ENCODE measurements at regions not wholly inside any gene's neighbourhood (a gene's known extent, or its start where the extent isn't known, plus 50 kb on each side); places are given as distances from the start of the nearest gene placed in this dataset.

DNA sequence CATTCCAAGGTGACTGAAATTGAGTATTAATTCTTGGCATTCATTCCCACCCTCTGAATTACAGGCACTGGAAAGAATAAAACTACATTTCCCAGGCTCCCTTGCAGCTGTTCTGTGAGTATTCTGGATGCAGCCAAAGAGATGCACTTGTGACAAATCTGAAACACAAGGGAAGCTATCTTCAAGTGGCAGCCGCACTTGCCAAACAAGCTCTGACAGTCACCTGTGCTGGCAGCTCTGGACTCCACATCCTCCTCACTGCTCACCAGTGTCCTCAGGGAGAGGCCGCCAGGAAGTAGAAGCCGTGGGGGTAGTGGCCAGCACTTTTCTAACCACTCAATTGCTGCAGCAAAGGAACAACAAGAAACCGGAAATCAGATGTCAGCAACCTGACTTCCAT is 275.0 kb downstream of the NR2F1-AS1 start:
- ATAC-seq, result no peak
- H3K27ac ChIP-seq, result no peak overlapping the region
- TF ChIP-seq EP300 (IDR thresholded peaks at IDR 0.05) (no peak), POLR2AphosphoS5 (IDR thresholded peaks at IDR 0.05) (no peak), CTCF (IDR thresholded peaks at IDR 0.05) (no peak), POLR2A (IDR thresholded peaks at IDR 0.05) (no peak)
- H3K4me1 ChIP-seq, result peaks cover 0 to 9% (median 0%) of the 10 kb centered on the region in 3 donors
- no peaks in the 10 kb centered on the region for H3K27me3 ChIP-seq
- 75 to 100% methylated on average over 1 to 3 of the region's 4 CpGs for WGBS, 2 donors (ENCODE audit: low coverage in 1 of 2)
- no peaks in the 10 kb centered on the region for H3K36me3 ChIP-seq
- H3K9me3 ChIP-seq, result no peaks in the 10 kb centered on the region
- H3K4me3 ChIP-seq, result no peak overlapping the region

DNA sequence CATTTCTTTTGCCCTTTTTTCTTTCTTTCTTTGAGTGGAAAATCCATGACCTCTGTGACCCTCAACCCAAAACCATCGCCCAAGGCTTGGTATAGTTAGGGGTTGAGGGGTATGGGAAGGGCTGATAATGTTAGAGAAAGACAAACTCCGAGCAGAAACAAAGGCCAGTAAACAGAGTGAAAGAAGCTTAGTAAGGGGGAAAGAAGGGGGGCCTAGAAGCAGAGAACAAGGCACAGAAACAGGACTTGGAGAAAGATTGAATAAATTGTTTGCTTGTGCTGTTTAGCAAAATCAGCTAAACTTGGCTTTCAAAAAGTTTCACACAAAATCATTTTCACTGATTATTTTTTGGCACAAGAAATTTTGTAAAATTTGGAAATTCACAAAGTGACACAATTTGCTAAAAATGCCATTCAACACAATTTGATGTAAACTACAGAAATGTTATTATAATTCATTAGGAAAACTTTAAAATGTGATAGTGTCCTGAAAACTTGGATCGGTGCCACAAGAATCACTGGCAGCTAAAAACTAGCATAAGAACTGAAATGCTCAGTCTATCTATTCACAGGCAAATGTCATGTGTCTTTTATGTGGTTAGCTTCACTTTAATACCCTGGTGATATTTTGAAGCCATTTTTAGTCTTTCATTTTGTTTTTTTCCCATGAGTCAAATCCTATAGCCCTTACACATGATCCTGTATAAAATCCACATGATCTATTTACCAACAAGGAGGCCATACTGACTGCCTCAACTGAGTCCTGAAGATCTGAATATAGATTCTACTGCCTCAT is 276.4 kb downstream of the NR2F1-AS1 start:
- H3K27me3 ChIP-seq, result no peaks in the 10 kb centered on the region
- no peaks in the 10 kb centered on the region for H3K36me3 ChIP-seq
- H3K4me1 ChIP-seq, result peaks cover 0 to 9% (median 0%) of the 10 kb centered on the region in 3 donors
- no peak for ATAC-seq
- TF ChIP-seq POLR2A (IDR thresholded peaks at IDR 0.05) (no peak), CTCF (IDR thresholded peaks at IDR 0.05) (no peak), POLR2AphosphoS5 (IDR thresholded peaks at IDR 0.05) (no peak), EP300 (IDR thresholded peaks at IDR 0.05) (no peak)
- 45 to 73% methylated on average over 3 of the region's 3 CpGs for WGBS, 2 donors (ENCODE audit: low coverage in 1 of 2)
- H3K4me3 ChIP-seq, result no peak overlapping the region
- H3K9me3 ChIP-seq, result no peaks in the 10 kb centered on the region
- no peak overlapping the region for H3K27ac ChIP-seq

GRCh38 chr5:93303291-93303691 is 277.7 kb downstream of the NR2F1-AS1 start:
- 87 to 89% methylated on average over 3 to 4 of the region's 4 CpGs for WGBS, 2 donors (ENCODE audit: low coverage in 1 of 2)
- Histone ChIP-seq H3K4me1 (peaks cover 0 to 9% (median 0%) of the 10 kb centered on the region in 3 donors), H3K9me3 (no peaks in the 10 kb centered on the region), H3K36me3 (no peaks in the 10 kb centered on the region), H3K4me3 (no peak overlapping the region), H3K27ac (no peak overlapping the region), H3K27me3 (no peaks in the 10 kb centered on the region)
- no peak for ATAC-seq
- no peak for TF ChIP-seq EP300 (IDR thresholded peaks at IDR 0.05)
- TF ChIP-seq CTCF (IDR thresholded peaks at IDR 0.05), result no peak
- TF ChIP-seq POLR2A (IDR thresholded peaks at IDR 0.05), result no peak
- no peak for TF ChIP-seq POLR2AphosphoS5 (IDR thresholded peaks at IDR 0.05)

GRCh38 chr5:93302711-93303110 is 278.3 kb downstream of the NR2F1-AS1 start:
- Histone ChIP-seq H3K4me3 (no peak overlapping the region), H3K36me3 (no peaks in the 10 kb centered on the region), H3K4me1 (peaks cover 0 to 9% (median 0%) of the 10 kb centered on the region in 3 donors), H3K27me3 (no peaks in the 10 kb centered on the region), H3K9me3 (no peaks in the 10 kb centered on the region), H3K27ac (no peak overlapping the region)
- TF ChIP-seq POLR2AphosphoS5 (IDR thresholded peaks at IDR 0.05), result no peak
- no peak for TF ChIP-seq POLR2A (IDR thresholded peaks at IDR 0.05)
- TF ChIP-seq EP300 (IDR thresholded peaks at IDR 0.05), result no peak
- no peak for TF ChIP-seq CTCF (IDR thresholded peaks at IDR 0.05)
- ATAC-seq, result no peak
- WGBS, 2 donors (ENCODE audit: low coverage in 1 of 2), result 68 to 80% methylated on average over 4 of the region's 4 CpGs

DNA sequence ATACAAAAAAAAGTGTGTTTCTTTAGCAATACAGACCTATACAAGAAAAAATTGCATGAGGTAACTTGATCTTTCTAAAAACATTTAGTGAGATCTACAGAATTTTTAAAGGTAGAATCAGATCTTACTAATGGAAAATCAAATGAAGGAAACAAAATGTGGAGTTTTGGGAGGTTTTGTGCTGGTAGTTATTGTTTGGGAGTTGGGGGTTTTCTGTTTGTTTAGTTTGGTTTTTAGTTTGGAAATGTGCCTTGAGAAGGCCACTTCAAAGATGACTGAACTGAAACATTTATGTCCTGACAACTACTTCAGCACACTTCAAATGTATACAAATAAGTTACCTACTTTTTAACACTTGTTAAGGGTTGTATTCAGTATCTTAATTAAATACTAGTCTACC is 280.1 kb downstream of the NR2F1-AS1 start:
- H3K27ac ChIP-seq, result no peak overlapping the region
- no peaks in the 10 kb centered on the region for H3K27me3 ChIP-seq
- H3K36me3 ChIP-seq, result no peaks in the 10 kb centered on the region
- TF ChIP-seq CTCF (IDR thresholded peaks at IDR 0.05) (no peak), POLR2A (IDR thresholded peaks at IDR 0.05) (no peak), POLR2AphosphoS5 (IDR thresholded peaks at IDR 0.05) (no peak), EP300 (IDR thresholded peaks at IDR 0.05) (no peak)
- peaks cover 0 to 9% (median 0%) of the 10 kb centered on the region in 3 donors for H3K4me1 ChIP-seq
- no peak for ATAC-seq
- no peaks in the 10 kb centered on the region for H3K9me3 ChIP-seq
- H3K4me3 ChIP-seq, result no peak overlapping the region
